ENCODE measurements at regions not wholly inside any gene's neighbourhood (a gene's known extent, or its start where the extent isn't known, plus 50 kb on each side); places are given as distances from the start of the nearest gene placed in this dataset.

GRCh38 chr16:35516551-35516950 is 2057.1 kb downstream of the TP53TG3F start:
- Histone ChIP-seq H3K36me3 (ENCODE audit: insufficient read depth, low read length) (no peaks in the 10 kb centered on the region), H3K9ac (ENCODE audit: low read depth, low read length) (no peak overlapping the region), H3K27me3 (ENCODE audit: insufficient read depth, low read length) (no peaks in the 10 kb centered on the region), H3K27ac (ENCODE audit: low read depth, low read length) (no peak overlapping the region), H3K4me1 (ENCODE audit: insufficient read depth, low read length) (no peaks in the 10 kb centered on the region), H3K4me3 (ENCODE audit: low read length) (no peak overlapping the region), H3K9me3 (ENCODE audit: insufficient read depth, low read depth, low read length) (peaks cover 97% of the 10 kb centered on the region)

GRCh38 chr16:35516971-35517370 is 2057.6 kb downstream of the TP53TG3F start:
- Histone ChIP-seq H3K27ac (ENCODE audit: low read depth, low read length) (no peak overlapping the region), H3K27me3 (ENCODE audit: insufficient read depth, low read length) (no peaks in the 10 kb centered on the region), H3K4me3 (ENCODE audit: low read length) (no peak overlapping the region), H3K36me3 (ENCODE audit: insufficient read depth, low read length) (no peaks in the 10 kb centered on the region), H3K4me1 (ENCODE audit: insufficient read depth, low read length) (no peaks in the 10 kb centered on the region), H3K9me3 (ENCODE audit: insufficient read depth, low read depth, low read length) (peaks cover 97% of the 10 kb centered on the region), H3K9ac (ENCODE audit: low read depth, low read length) (no peak overlapping the region)
- 73% methylated on average over 8 of the region's 8 CpGs for WGBS

- no peaks in the 10 kb centered on the region for H3K27me3 ChIP-seq (ENCODE audit: insufficient read depth, low read length)
- no peak overlapping the region for H3K9ac ChIP-seq (ENCODE audit: low read depth, low read length)
- no peaks in the 10 kb centered on the region for H3K36me3 ChIP-seq (ENCODE audit: insufficient read depth, low read length)
- no peak overlapping the region for H3K27ac ChIP-seq (ENCODE audit: low read depth, low read length)
- no peaks in the 10 kb centered on the region for H3K4me1 ChIP-seq (ENCODE audit: insufficient read depth, low read length)
- no peak overlapping the region for H3K4me3 ChIP-seq (ENCODE audit: low read length)
- H3K9me3 ChIP-seq (ENCODE audit: insufficient read depth, low read depth, low read length): peaks cover 94% of the 10 kb centered on the region
These were observed 2064.6 kb downstream of the TP53TG3F start for GRCh38 chr16:35523991-35524390.

- WGBS: 90% methylated on average over 26 of the region's 26 CpGs
- Histone ChIP-seq H3K27ac (ENCODE audit: low read depth, low read length) (no peak overlapping the region), H3K9me3 (ENCODE audit: insufficient read depth, low read depth, low read length) (peaks cover 92% of the 10 kb centered on the region), H3K4me1 (ENCODE audit: insufficient read depth, low read length) (no peaks in the 10 kb centered on the region), H3K36me3 (ENCODE audit: insufficient read depth, low read length) (no peaks in the 10 kb centered on the region), H3K4me3 (ENCODE audit: low read length) (no peak overlapping the region), H3K9ac (ENCODE audit: low read depth, low read length) (no peak overlapping the region), H3K27me3 (ENCODE audit: insufficient read depth, low read length) (no peaks in the 10 kb centered on the region)
These were observed 2066.7 kb downstream of the TP53TG3F start for GRCh38 chr16:35525979-35526590.

GRCh38 chr16:35532576-35532975 is 2073.2 kb downstream of the TP53TG3F start:
- Histone ChIP-seq H3K4me1 (ENCODE audit: insufficient read depth, low read length) (no peaks in the 10 kb centered on the region), H3K27ac (ENCODE audit: low read depth, low read length) (no peak overlapping the region), H3K36me3 (ENCODE audit: insufficient read depth, low read length) (no peaks in the 10 kb centered on the region), H3K9me3 (ENCODE audit: insufficient read depth, low read depth, low read length) (peaks cover 66% of the 10 kb centered on the region), H3K4me3 (ENCODE audit: low read length) (no peak overlapping the region), H3K9ac (ENCODE audit: low read depth, low read length) (no peak overlapping the region), H3K27me3 (ENCODE audit: insufficient read depth, low read length) (no peaks in the 10 kb centered on the region)
- WGBS: 85% methylated on average over 3 of the region's 4 CpGs

GRCh38 chr16:35533683-35534082 is 2074.3 kb downstream of the TP53TG3F start:
- Histone ChIP-seq H3K27me3 (ENCODE audit: insufficient read depth, low read length) (no peaks in the 10 kb centered on the region), H3K9me3 (ENCODE audit: insufficient read depth, low read depth, low read length) (peaks cover 57% of the 10 kb centered on the region), H3K4me3 (ENCODE audit: low read length) (no peak overlapping the region), H3K4me1 (ENCODE audit: insufficient read depth, low read length) (no peaks in the 10 kb centered on the region), H3K9ac (ENCODE audit: low read depth, low read length) (no peak overlapping the region), H3K27ac (ENCODE audit: low read depth, low read length) (no peak overlapping the region), H3K36me3 (ENCODE audit: insufficient read depth, low read length) (no peaks in the 10 kb centered on the region)
- 60% methylated on average over 1 of the region's 2 CpGs for WGBS

GRCh38 chr16:35543486-35543885 is 2084.1 kb downstream of the TP53TG3F start:
- WGBS: 90% methylated on average over 27 of the region's 27 CpGs
- Histone ChIP-seq H3K9ac (ENCODE audit: low read depth, low read length) (no peak overlapping the region), H3K27ac (ENCODE audit: low read depth, low read length) (no peak overlapping the region), H3K4me1 (ENCODE audit: insufficient read depth, low read length) (no peaks in the 10 kb centered on the region), H3K4me3 (ENCODE audit: low read length) (no peak overlapping the region), H3K27me3 (ENCODE audit: insufficient read depth, low read length) (no peaks in the 10 kb centered on the region), H3K9me3 (ENCODE audit: insufficient read depth, low read depth, low read length) (peaks cover 82% of the 10 kb centered on the region), H3K36me3 (ENCODE audit: insufficient read depth, low read length) (no peaks in the 10 kb centered on the region)

- WGBS: 93% methylated on average over 31 of the region's 31 CpGs
- Histone ChIP-seq H3K9me3 (ENCODE audit: insufficient read depth, low read depth, low read length) (peaks cover 93% of the 10 kb centered on the region), H3K27me3 (ENCODE audit: insufficient read depth, low read length) (no peaks in the 10 kb centered on the region)
These were observed 2093.4 kb downstream of the TP53TG3F start for GRCh38 chr16:35552763-35553162.

GRCh38 chr16:35557731-35558130 is 2098.3 kb downstream of the TP53TG3F start:
- peaks cover 98% of the 10 kb centered on the region for H3K9me3 ChIP-seq (ENCODE audit: insufficient read depth, low read depth, low read length)
- WGBS: 87% methylated on average over 2 of the region's 2 CpGs
- H3K36me3 ChIP-seq (ENCODE audit: insufficient read depth, low read length): no peaks in the 10 kb centered on the region
- H3K4me3 ChIP-seq (ENCODE audit: low read length): no peak overlapping the region
- H3K27me3 ChIP-seq (ENCODE audit: insufficient read depth, low read length): no peaks in the 10 kb centered on the region
- H3K4me1 ChIP-seq (ENCODE audit: insufficient read depth, low read length): no peaks in the 10 kb centered on the region
- H3K27ac ChIP-seq (ENCODE audit: low read depth, low read length): no peak overlapping the region
- no peak overlapping the region for H3K9ac ChIP-seq (ENCODE audit: low read depth, low read length)

More at GRCh38 chr16:35552763-35553162, 2093.4 kb downstream of the TP53TG3F start:
- no peaks in the 10 kb centered on the region for H3K4me1 ChIP-seq (ENCODE audit: insufficient read depth, low read length)
- no peak overlapping the region for H3K27ac ChIP-seq (ENCODE audit: low read depth, low read length)
- H3K4me3 ChIP-seq (ENCODE audit: low read length): no peak overlapping the region
- no peak overlapping the region for H3K9ac ChIP-seq (ENCODE audit: low read depth, low read length)
- no peaks in the 10 kb centered on the region for H3K36me3 ChIP-seq (ENCODE audit: insufficient read depth, low read length)

- no peak overlapping the region for H3K9ac ChIP-seq (ENCODE audit: low read depth, low read length)
- no peaks in the 10 kb centered on the region for H3K36me3 ChIP-seq (ENCODE audit: insufficient read depth, low read length)
- H3K4me3 ChIP-seq (ENCODE audit: low read length): no peak overlapping the region
- no peaks in the 10 kb centered on the region for H3K27me3 ChIP-seq (ENCODE audit: insufficient read depth, low read length)
- no peaks in the 10 kb centered on the region for H3K4me1 ChIP-seq (ENCODE audit: insufficient read depth, low read length)
- 76% methylated on average over 2 of the region's 2 CpGs for WGBS
- no peak overlapping the region for H3K27ac ChIP-seq (ENCODE audit: low read depth, low read length)
- H3K9me3 ChIP-seq (ENCODE audit: insufficient read depth, low read depth, low read length): peaks cover 100% of the 10 kb centered on the region
These were observed 2100.7 kb downstream of the TP53TG3F start for GRCh38 chr16:35559911-35560636.

GRCh38 chr16:35560637-35560984 is 2101.2 kb downstream of the TP53TG3F start:
- H3K9me3 ChIP-seq (ENCODE audit: insufficient read depth, low read depth, low read length): peaks cover 100% of the 10 kb centered on the region
- H3K4me3 ChIP-seq (ENCODE audit: low read length): no peak overlapping the region
- H3K27ac ChIP-seq (ENCODE audit: low read depth, low read length): no peak overlapping the region
- H3K9ac ChIP-seq (ENCODE audit: low read depth, low read length): no peak overlapping the region
- no peaks in the 10 kb centered on the region for H3K36me3 ChIP-seq (ENCODE audit: insufficient read depth, low read length)
- no peaks in the 10 kb centered on the region for H3K4me1 ChIP-seq (ENCODE audit: insufficient read depth, low read length)
- WGBS: 77% methylated on average over 6 of the region's 6 CpGs
- H3K27me3 ChIP-seq (ENCODE audit: insufficient read depth, low read length): no peaks in the 10 kb centered on the region

GRCh38 chr16:35561346-35561745 is 2101.9 kb downstream of the TP53TG3F start:
- no peaks in the 10 kb centered on the region for H3K4me1 ChIP-seq (ENCODE audit: insufficient read depth, low read length)
- no peaks in the 10 kb centered on the region for H3K36me3 ChIP-seq (ENCODE audit: insufficient read depth, low read length)
- no peaks in the 10 kb centered on the region for H3K27me3 ChIP-seq (ENCODE audit: insufficient read depth, low read length)
- peaks cover 100% of the 10 kb centered on the region for H3K9me3 ChIP-seq (ENCODE audit: insufficient read depth, low read depth, low read length)
- no peak overlapping the region for H3K4me3 ChIP-seq (ENCODE audit: low read length)
- H3K9ac ChIP-seq (ENCODE audit: low read depth, low read length): no peak overlapping the region
- no peak overlapping the region for H3K27ac ChIP-seq (ENCODE audit: low read depth, low read length)
